ENCODE measurements at regions not wholly inside any gene's neighbourhood (a gene's known extent, or its start where the extent isn't known, plus 50 kb on each side); places are given as distances from the start of the nearest gene placed in this dataset.

DNA sequence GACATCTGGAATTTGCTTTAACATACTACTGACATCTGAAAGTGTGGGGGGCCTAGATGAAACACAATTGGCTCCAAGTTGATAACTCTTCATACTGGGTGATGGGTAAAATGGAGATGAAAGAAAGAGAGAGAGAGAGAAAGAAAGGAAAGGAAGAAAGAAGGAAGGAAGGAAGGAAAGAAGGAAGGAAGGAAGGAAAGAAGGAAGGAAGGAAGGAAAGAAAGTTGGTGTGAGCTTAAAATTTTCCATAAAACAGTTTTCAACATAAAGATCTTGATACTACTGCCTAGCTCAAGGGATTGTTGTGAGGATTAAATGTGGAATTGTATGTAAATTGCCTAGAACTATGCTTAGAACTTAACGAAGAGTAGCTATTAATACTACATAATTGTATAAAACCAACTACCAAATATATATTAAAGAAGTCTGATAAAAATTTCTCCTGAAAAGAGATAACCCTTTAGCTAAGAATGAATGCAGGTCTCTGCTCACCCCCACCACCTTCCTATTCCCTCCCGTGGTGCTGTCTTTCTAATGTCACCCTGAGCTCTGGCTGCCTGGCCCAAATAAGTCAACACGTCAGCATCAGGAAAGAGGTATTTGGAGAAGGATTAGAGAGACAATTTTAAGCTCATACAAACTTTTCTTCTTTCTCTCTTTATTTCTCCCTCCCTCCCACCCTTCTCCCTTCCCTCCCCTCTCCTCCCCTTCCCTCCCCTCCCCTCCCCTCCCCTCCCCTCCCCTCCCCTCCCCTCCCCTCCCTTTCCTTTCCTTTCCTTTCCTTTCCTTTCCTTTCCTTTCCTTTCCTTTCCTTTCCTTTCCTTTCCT lies 89.3 kb upstream of the SGIP1 start:
- no peak for TF ChIP-seq CTCF (IDR thresholded peaks at IDR 0.05; ENCODE audit: low read depth, low read length)
- TF ChIP-seq POLR2A (IDR thresholded peaks at IDR 0.05; ENCODE audit: extremely low read depth, insufficient read length): no peak
- no peak for TF ChIP-seq MAX (IDR thresholded peaks at IDR 0.05; ENCODE audit: low read depth, low read length)
- TF ChIP-seq MYC (IDR thresholded peaks at IDR 0.05; ENCODE audit: low read depth, low read length): no peak

All from NB4 (cell line).